A549 (cell line): ENCODE measurements at regions not wholly inside any gene's neighbourhood (a gene's known extent, or its start where the extent isn't known, plus 50 kb on each side); places are given as distances from the start of the nearest gene placed in this dataset.

Experiments
- ATAC-seq, 2 experiments: fragments of 200-7000 bp in 1 of 2; fragments of >200 bp in 1 of 2; cut with Nextera tagmentation in 1 of 2; cut with Tn5 transposase in 1 of 2; 3 replicates each; pipeline versions ENCODE4 v1.8.0 to v1.9.1; 2018 to 2020; ENCODE audit warnings: mild to moderate bottlenecking in 1 of 2, moderate library complexity in 1 of 2
- CTCF ChIA-PET: fragments of 300-600 bp; sonication (Branson Sonifier 250); formaldehyde crosslinking; extraction: SDS; loops from one replicate; lab custom pipeline; 2021; ENCODE audit warnings: antibody characterized with exemption, inconsistent platforms; lab: Yijun Ruan, JAX
- POLR2A ChIA-PET: fragments of 350-600 bp; formaldehyde crosslinking; extraction: SDS; loops from one replicate; lab custom pipeline; 2021; ENCODE audit warnings: antibody characterized with exemption, inconsistent platforms; lab: Yijun Ruan, JAX
- DNase-seq, 2 experiments: peaks; one replicate each; pipeline versions ENCODE4 v3.0.0 to v3.0.0-alpha.2; 2011 to 2016; ENCODE audit warnings: low read depth in 1 of 2, low spot score in 1 of 2
- FAIRE-seq: peaks from 2 replicates; lab custom pipeline; 2011; peaks lifted over from hg19 to GRCh38; lab: Jason Lieb, UNC
- H3K27ac ChIP-seq, 2 experiments: fragments of >200 bp; sonication (Bioruptor Twin); formaldehyde crosslinking; 3 replicates each; pipeline ENCODE4 v1.5.1; 2016 to 2017
- H3K4me1 ChIP-seq: fragments of >200 bp; sonication (Bioruptor Twin); formaldehyde crosslinking; 3 replicates; pipeline ENCODE4 v1.6.1; 2016
- H3K4me2 ChIP-seq: fragments of >200 bp; sonication (Bioruptor Twin); formaldehyde crosslinking; 3 replicates; pipeline ENCODE4 v1.6.1; 2016
- H3K4me3 ChIP-seq: fragments of >200 bp; sonication (Bioruptor Twin); formaldehyde crosslinking; 3 replicates; pipeline ENCODE4 v1.5.1; 2016
- H3K9me3 ChIP-seq: fragments of >200 bp; sonication (Bioruptor Twin); formaldehyde crosslinking; 3 replicates; pipeline ENCODE4 v1.6.1; 2016
- BHLHE40 ChIP-seq: IDR thresholded peaks from 2 replicates; pipeline ENCODE4 v1.6.1; 2012; ENCODE audit warnings: low read depth, low read length, inconsistent platforms
- CEBPB ChIP-seq, 2 experiments: fragments of >200 bp in 1 of 2; sonication (Bioruptor Twin) in 1 of 2; formaldehyde crosslinking in 1 of 2; IDR thresholded peaks; 2 replicates each; pipeline ENCODE4 v1.6.1; 2012 to 2016
- CTCF ChIP-seq: fragments of >200 bp; sonication (Bioruptor Twin); formaldehyde crosslinking; IDR thresholded peaks from 3 replicates; pipeline ENCODE4 v1.5.1; 2016
- EHF ChIP-seq: fragments of 250-450 bp; sonication (Bioruptor Pico); IDR thresholded peaks from 2 replicates; pipeline ENCODE4 v1.5.0; 2020; ENCODE audit warnings: mild to moderate bottlenecking
- EHMT2 ChIP-seq: fragments of 200-600 bp; sonication (generic); IDR thresholded peaks from 2 replicates; pipeline ENCODE4 v1.6.1; 2016; ENCODE audit warnings: antibody characterized with exemption, low read depth, mild to moderate bottlenecking, moderate library complexity
- EP300 ChIP-seq, 2 experiments: fragments of >200 bp; sonication (Bioruptor Twin); formaldehyde crosslinking; IDR thresholded peaks; 2 replicates in 1 of 2; 3 replicates in 1 of 2; pipeline ENCODE4 v1.6.1; 2016 to 2017
- FOSB ChIP-seq: fragments of 250-450 bp; sonication (Bioruptor Pico); IDR thresholded peaks from 2 replicates; pipeline ENCODE4 v1.5.0; 2020; ENCODE audit warnings: mild to moderate bottlenecking, moderate library complexity
- FOXS1 ChIP-seq: fragments of 250-450 bp; sonication (Bioruptor Pico); IDR thresholded peaks from 2 replicates; pipeline ENCODE4 v1.5.0; 2020; ENCODE audit warnings: mild to moderate bottlenecking, moderate library complexity
- HDAC2 ChIP-seq: fragments of 200-600 bp; sonication (generic); IDR thresholded peaks from 2 replicates; pipeline ENCODE4 v1.6.1; 2016
- HEYL ChIP-seq: fragments of 250-450 bp; sonication (Bioruptor Pico); IDR thresholded peaks from 2 replicates; pipeline ENCODE4 v1.8.0; 2021; ENCODE audit warnings: mild to moderate bottlenecking, moderate library complexity
- HMGXB4 ChIP-seq: fragments of 250-450 bp; sonication (Bioruptor Pico); IDR thresholded peaks from 2 replicates; pipeline ENCODE4 v1.5.0; 2021; ENCODE audit warnings: mild to moderate bottlenecking, moderate library complexity, borderline replicate concordance
- HOXB13 ChIP-seq: fragments of 250-450 bp; sonication (Bioruptor Pico); IDR thresholded peaks from 2 replicates; pipeline ENCODE4 v1.5.0; 2020; ENCODE audit warnings: low read depth, mild to moderate bottlenecking, moderate library complexity
- HOXB5 ChIP-seq: fragments of 250-450 bp; sonication (Bioruptor Pico); IDR thresholded peaks from 2 replicates; pipeline ENCODE4 v1.5.0; 2020; ENCODE audit warnings: mild to moderate bottlenecking, moderate library complexity
- JUN ChIP-seq, 2 experiments: fragments of >200 bp; sonication (Bioruptor Twin); formaldehyde crosslinking; IDR thresholded peaks; 2 replicates in 1 of 2; 3 replicates in 1 of 2; pipeline ENCODE4 v1.6.1; 2016 to 2017
- KDM1A ChIP-seq: fragments of 200-600 bp; sonication (generic); IDR thresholded peaks from 2 replicates; pipeline ENCODE4 v1.6.1; 2016; ENCODE audit warnings: low read depth, mild to moderate bottlenecking
- NR3C1 ChIP-seq: fragments of >200 bp; sonication (Bioruptor Twin); formaldehyde crosslinking; IDR thresholded peaks from 3 replicates; pipeline ENCODE4 v1.6.1; 2017
- PBX3 ChIP-seq: IDR thresholded peaks from 2 replicates; pipeline ENCODE4 v1.6.1; 2012
- RAD21 ChIP-seq, 2 experiments: fragments of >200 bp in 1 of 2; sonication (Bioruptor Twin) in 1 of 2; formaldehyde crosslinking in 1 of 2; IDR thresholded peaks in 1 of 2; conservative IDR thresholded peaks in 1 of 2; 2 replicates in 1 of 2; 3 replicates in 1 of 2; pipeline ENCODE4 v1.6.1; 2012 to 2018; ENCODE audit warnings: inconsistent platforms in 1 of 2
- RCOR1 ChIP-seq: fragments of 150-350 bp; IDR thresholded peaks from 2 replicates; pipeline ENCODE4 v1.6.1; 2014; ENCODE audit warnings: antibody characterized with exemption, low read length, low read depth
- SREBF2 ChIP-seq: fragments of 450-650 bp; IDR thresholded peaks from 2 replicates; pipeline ENCODE4 v1.6.1; 2014; ENCODE audit warnings: mild to moderate bottlenecking, moderate library complexity
- TFCP2L1 ChIP-seq: fragments of 250-450 bp; sonication (Bioruptor Pico); IDR thresholded peaks from 2 replicates; pipeline ENCODE4 v1.5.0; 2021; ENCODE audit warnings: mild to moderate bottlenecking
- TP53 ChIP-seq: fragments of 250-450 bp; sonication (Bioruptor Pico); IDR thresholded peaks from 2 replicates; pipeline ENCODE4 v1.5.0; 2021; ENCODE audit warnings: mild to moderate bottlenecking, moderate library complexity
- USF2 ChIP-seq: fragments of 450-650 bp; IDR thresholded peaks from 2 replicates; pipeline ENCODE4 v1.6.1; 2014; ENCODE audit warnings: antibody characterized with exemption
- ZSCAN20 ChIP-seq: fragments of 250-450 bp; sonication (Bioruptor Pico); IDR thresholded peaks from 2 replicates; pipeline ENCODE4 v1.8.0; 2022; ENCODE audit warnings: mild to moderate bottlenecking, moderate library complexity
- WGBS: methylation state at CpG from one replicate; pipeline ENCODE4 v1.1.6; 2017; ENCODE audit errors: missing lambda C conversion rate; 5-methylcytosine and 5-hydroxymethylcytosine counted together

- no peak for FAIRE-seq
- ChIA-PET CTCF (interaction anchor here (0.6 kb wide), 1 partner anchor 878 kb away, joined by 3 read pairs; no protein-coding TSS in a partner anchor), POLR2A (no interaction called here)
Measured at GRCh38 chr5:85716344-85717202, 901.2 kb upstream of the COX7C start.

GRCh38 chr5:85717203-85717563 is 900.6 kb upstream of the COX7C start:
- WGBS: 56% methylated on average over 1 of the region's 1 CpG
- POLR2A ChIA-PET: no interaction called here
- no peaks in the 10 kb centered on the region for H3K9me3 ChIP-seq

More at GRCh38 chr5:85716344-85717202, 901.2 kb upstream of the COX7C start:
- WGBS: 6% methylated on average over 8 of the region's 8 CpGs
- no peak overlapping the region for H3K27ac ChIP-seq
- no peak for DNase-seq
- no peak overlapping the region for H3K4me2 ChIP-seq
- H3K4me1 ChIP-seq: no peaks in the 10 kb centered on the region
- no peak overlapping the region for H3K4me3 ChIP-seq
- TF ChIP-seq RCOR1 (no peak), KDM1A (no peak), HOXB5 (CRISPR knock-in tag) (no peak), TP53 (CRISPR knock-in tag) (no peak), NR3C1 (no peak), FOSB (no peak), HEYL (CRISPR knock-in tag) (no peak), EHF (no peak), PBX3 (no peak), HOXB13 (CRISPR knock-in tag) (no peak), EP300 (IDR thresholded peaks at IDR 0.05) (no peak), FOXS1 (no peak), HDAC2 (no peak), HMGXB4 (CRISPR knock-in tag) (no peak), USF2 (no peak), JUN (IDR thresholded peaks at IDR 0.05) (no peak), CEBPB (IDR thresholded peaks at IDR 0.05) (no peak), BHLHE40 (no peak), SREBF2 (no peak)
- H3K9me3 ChIP-seq: no peaks in the 10 kb centered on the region
- no peak for ATAC-seq

More at GRCh38 chr5:85717203-85717563, 900.6 kb upstream of the COX7C start:
- DNase-seq (no peak), ATAC-seq (no peak), FAIRE-seq (no peak)
- Histone ChIP-seq H3K4me1 (no peaks in the 10 kb centered on the region), H3K4me2 (no peak overlapping the region), H3K4me3 (no peak overlapping the region), H3K27ac (no peak overlapping the region)
- TF ChIP-seq RAD21 (conservative IDR thresholded peaks at IDR 0.05 in 1 of 2, IDR thresholded peaks at IDR 0.05 in 1 of 2) (no peak), HMGXB4 (CRISPR knock-in tag) (no peak), ZSCAN20 (CRISPR knock-in tag) (no peak), CTCF (no peak), EHMT2 (no peak), TFCP2L1 (CRISPR knock-in tag) (no peak), NR3C1 (no peak), HEYL (CRISPR knock-in tag) (no peak)
- CTCF ChIA-PET: interaction anchor here (0.6 kb wide), 1 partner anchor 878 kb away, joined by 3 read pairs; no protein-coding TSS in a partner anchor
